Testis (tissue), 2 donors: ENCODE measurements at regions not wholly inside any gene's neighbourhood (a gene's known extent, or its start where the extent isn't known, plus 50 kb on each side); places are given as distances from the start of the nearest gene placed in this dataset.

ENCODE experiments used
- CTCF ChIP-seq, 3 experiments: fragments of 450-650 bp in 2 of 3; fragments of 200-600 bp in 1 of 3; sonication (generic) in 1 of 3; IDR thresholded peaks; one replicate each; pipeline ENCODE4 v1.5.1; 2016 to 2019; ENCODE audit warnings: antibody characterized with exemption in 3 of 3, mild to moderate bottlenecking in 2 of 3, moderate library complexity in 1 of 3
- POLR2A ChIP-seq: fragments of 450-650 bp; IDR thresholded peaks from one replicate; pipeline ENCODE4 v1.6.1; 2017; ENCODE audit warnings: antibody characterized with exemption, mild to moderate bottlenecking, moderate library complexity

GRCh38 chr2:35606394-35606793, 749.2 kb upstream of the CRIM1 start:
- TF ChIP-seq CTCF (IDR thresholded peaks at IDR 0.05) = no peak
- no peak for TF ChIP-seq POLR2A
